HG02763 (cell line): ENCODE measurements at regions not wholly inside any gene's neighbourhood (a gene's known extent, or its start where the extent isn't known, plus 50 kb on each side); places are given as distances from the start of the nearest gene placed in this dataset.
"Not testable (repeated sequence)": the region's sequence is repeated elsewhere in the genome, so short reads cannot be mapped to it uniquely, and the experiment has no call there.

Experiments
- ATAC-seq: cut with Tn5 transposase; IDR thresholded peaks from one replicate; pipeline ENCODE4 v1.9.1; 2021; ENCODE audit warnings: mild to moderate bottlenecking, moderate library complexity; ENCODE audit not compliant: unreplicated experiment

- ATAC-seq: no peak
Measured at GRCh38 chrX:8105531-8105930, 65.5 kb downstream of the VCX2 start.

GRCh38 chrX:8103655-8104054 lies 67.4 kb downstream of the VCX2 start:
- ATAC-seq: no peak

- ATAC-seq: no peak
Measured at GRCh38 chrX:8091510-8091909, 79.6 kb downstream of the VCX2 start.

GRCh38 chrX:8090906-8091305 lies 80.2 kb downstream of the VCX2 start:
- no peak for ATAC-seq

- ATAC-seq: no peak
Measured at GRCh38 chrX:8090482-8090881, 80.6 kb downstream of the VCX2 start.

- ATAC-seq: no peak
Measured at GRCh38 chrX:8089141-8089540, 81.9 kb downstream of the VCX2 start.

- ATAC-seq: no peak
Measured at GRCh38 chrX:8084006-8084405, 87.1 kb downstream of the VCX2 start.

GRCh38 chrX:8083286-8083685 lies 87.8 kb downstream of the VCX2 start:
- no peak for ATAC-seq

GRCh38 chrX:8075636-8076035 lies 95.4 kb downstream of the VCX2 start:
- no peak for ATAC-seq

GRCh38 chrX:8067754-8068462 lies 103.2 kb downstream of the VCX2 start:
- no peak for ATAC-seq

- ATAC-seq: no peak
Measured at GRCh38 chrX:8052909-8053308, 118.2 kb downstream of the VCX2 start.

- no peak for ATAC-seq
Measured at GRCh38 chrX:8049827-8050226, 121.2 kb downstream of the VCX2 start.

GRCh38 chrX:8048466-8048865 lies 121.3 kb upstream of the PNPLA4 start:
- ATAC-seq: no peak

- ATAC-seq: no peak
Measured at GRCh38 chrX:8044947-8045346, 117.7 kb upstream of the PNPLA4 start.

GRCh38 chrX:8043546-8043945 lies 116.3 kb upstream of the PNPLA4 start:
- ATAC-seq: no peak

- ATAC-seq: no peak
Measured at GRCh38 chrX:8043121-8043520, 115.9 kb upstream of the PNPLA4 start.

GRCh38 chrX:8042304-8042703 lies 115.1 kb upstream of the PNPLA4 start:
- no peak for ATAC-seq

- not testable (repeated sequence) for ATAC-seq
Measured at GRCh38 chrX:8039711-8040110, 112.5 kb upstream of the PNPLA4 start.

GRCh38 chrX:8037593-8038348 lies 110.6 kb upstream of the PNPLA4 start:
- no peak for ATAC-seq

GRCh38 chrX:8036914-8037313 lies 109.7 kb upstream of the PNPLA4 start:
- ATAC-seq: no peak

- no peak for ATAC-seq
Measured at GRCh38 chrX:8034058-8034457, 106.8 kb upstream of the PNPLA4 start.

- ATAC-seq: no peak
Measured at GRCh38 chrX:8033175-8033574, 106.0 kb upstream of the PNPLA4 start.

GRCh38 chrX:8030361-8030760 lies 103.1 kb upstream of the PNPLA4 start:
- no peak for ATAC-seq
